ENCODE measurements at regions not wholly inside any gene's neighbourhood (a gene's known extent, or its start where the extent isn't known, plus 50 kb on each side); places are given as distances from the start of the nearest gene placed in this dataset.

GRCh38 chr22:22130953-22131608 lies 113.5 kb upstream of the VPREB1 start:
- no peaks in the 10 kb centered on the region for H3K4me1 Mint-ChIP-seq (ENCODE audit: low read depth)
- intact Hi-C loops (cut with DNase I, micrococcal nuclease) = no loop called here
- POLR2A ChIA-PET = interaction anchor here (0.6 kb wide), 1 partner anchor 430 kb away, joined by 3 read pairs; no protein-coding TSS in a partner anchor
- no peaks in the 10 kb centered on the region for H3K4me1 ChIP-seq (ENCODE audit: insufficient read depth, low read length)
- no peaks in the 10 kb centered on the region for H3K36me3 ChIP-seq (ENCODE audit: insufficient read depth, low read length)
- no peak for ATAC-seq (ENCODE audit: poor library complexity)
- H3K27ac Mint-ChIP-seq = no peak overlapping the region
- no peaks in the 10 kb centered on the region for H3K36me3 Mint-ChIP-seq (ENCODE audit: low read depth)
- H3K4me3 ChIP-seq (ENCODE audit: low read length) = no peak overlapping the region
- DNase-seq = no peak
- no peak overlapping the region for H3K27ac ChIP-seq (ENCODE audit: low read depth in 1 of 2, low read length in 2 of 2)
- CTCF ChIA-PET = no interaction called here
- H3K27me3 Mint-ChIP-seq = peaks cover 26% of the 10 kb centered on the region
- H3K4me3 Mint-ChIP-seq = no peak overlapping the region
- no peaks in the 10 kb centered on the region for H3K9me3 ChIP-seq (ENCODE audit: control insufficient read depth in 1 of 2, insufficient read depth in 1 of 2, low read length in 2 of 2)
- H3K9me3 Mint-ChIP-seq = no peaks in the 10 kb centered on the region
- no peaks in the 10 kb centered on the region for H3K27me3 ChIP-seq (ENCODE audit: control insufficient read depth in 1 of 2, insufficient read depth in 2 of 2, low read length in 2 of 2)
- no peak for TF ChIP-seq CTCF (IDR thresholded peaks at IDR 0.05)

GRCh38 chr22:22129387-22129786 lies 115.2 kb upstream of the VPREB1 start:
- CTCF ChIA-PET = no interaction called here
- TF ChIP-seq CTCF (IDR thresholded peaks at IDR 0.05) = no peak
- H3K27me3 ChIP-seq (ENCODE audit: control insufficient read depth in 1 of 2, insufficient read depth in 2 of 2, low read length in 2 of 2) = peaks cover 0 to 3% of the 10 kb centered on the region in 2 experiments
- no peaks in the 10 kb centered on the region for H3K9me3 ChIP-seq (ENCODE audit: control insufficient read depth in 1 of 2, insufficient read depth in 1 of 2, low read length in 2 of 2)
- DNase-seq (no peak), ATAC-seq (ENCODE audit: poor library complexity) (no peak)
- Mint-ChIP-seq H3K27me3 (peaks cover 27% of the 10 kb centered on the region), H3K4me1 (ENCODE audit: low read depth) (no peaks in the 10 kb centered on the region), H3K36me3 (ENCODE audit: low read depth) (no peaks in the 10 kb centered on the region), H3K9me3 (no peaks in the 10 kb centered on the region), H3K27ac (no peak overlapping the region), H3K4me3 (no peak overlapping the region)
- POLR2A ChIA-PET = no interaction called here
- intact Hi-C loops (cut with DNase I, micrococcal nuclease) = no loop called here
- no peaks in the 10 kb centered on the region for H3K36me3 ChIP-seq (ENCODE audit: insufficient read depth, low read length)
- no peak overlapping the region for H3K27ac ChIP-seq (ENCODE audit: low read depth in 1 of 2, low read length in 2 of 2)
- no peaks in the 10 kb centered on the region for H3K4me1 ChIP-seq (ENCODE audit: insufficient read depth, low read length)
- H3K4me3 ChIP-seq (ENCODE audit: low read length) = no peak overlapping the region

GRCh38 chr22:22128440-22128839 lies 116.1 kb upstream of the VPREB1 start:
- Histone ChIP-seq H3K27me3 (ENCODE audit: control insufficient read depth in 1 of 2, insufficient read depth in 2 of 2, low read length in 2 of 2) (peaks cover 0 to 3% of the 10 kb centered on the region in 2 experiments), H3K9me3 (ENCODE audit: control insufficient read depth in 1 of 2, insufficient read depth in 1 of 2, low read length in 2 of 2) (no peaks in the 10 kb centered on the region), H3K36me3 (ENCODE audit: insufficient read depth, low read length) (no peaks in the 10 kb centered on the region), H3K4me3 (ENCODE audit: low read length) (no peak overlapping the region), H3K4me1 (ENCODE audit: insufficient read depth, low read length) (no peaks in the 10 kb centered on the region), H3K27ac (ENCODE audit: low read depth in 1 of 2, low read length in 2 of 2) (no peak overlapping the region)
- no peak for TF ChIP-seq CTCF (IDR thresholded peaks at IDR 0.05)
- ATAC-seq (ENCODE audit: poor library complexity) = no peak
- Mint-ChIP-seq H3K27me3 (peaks cover 35% of the 10 kb centered on the region), H3K36me3 (ENCODE audit: low read depth) (no peaks in the 10 kb centered on the region), H3K9me3 (no peaks in the 10 kb centered on the region), H3K27ac (no peak overlapping the region), H3K4me1 (ENCODE audit: low read depth) (no peaks in the 10 kb centered on the region), H3K4me3 (no peak overlapping the region)
- no peak for DNase-seq
- intact Hi-C loops (cut with DNase I, micrococcal nuclease) = no loop called here
- POLR2A ChIA-PET = no interaction called here
- CTCF ChIA-PET = interaction anchor here (0.6 to 1.4 kb wide), 2 partner anchors 8 to 75 kb away, joined by 3 to 5 read pairs; no protein-coding TSS in a partner anchor

All from CD4-positive, alpha-beta T cell (primary cell).